ENCODE measurements at regions not wholly inside any gene's neighbourhood (a gene's known extent, or its start where the extent isn't known, plus 50 kb on each side); places are given as distances from the start of the nearest gene placed in this dataset.

- POLR2A ChIA-PET (ENCODE audit: unreplicated experiment): no interaction called here
- no peak overlapping the region for H2BK120ac ChIP-seq (ENCODE audit: low read depth, low read length)
- dilution Hi-C loops (cut with HindIII; ENCODE audit: low sequenced_read_pairs, unreplicated experiment): no loop called here
- no peak overlapping the region for H2BK20ac ChIP-seq (ENCODE audit: low read depth, low read length)
- no peak overlapping the region for H3K56ac ChIP-seq (ENCODE audit: extremely low read depth, insufficient read depth, low read length)
- H3K9me1 ChIP-seq (ENCODE audit: insufficient read depth, low read length): no peaks in the 10 kb centered on the region
- H4K20me1 ChIP-seq (ENCODE audit: insufficient read depth, low read length): no peaks in the 10 kb centered on the region
- H3K9ac ChIP-seq (ENCODE audit: low read depth, low read length): no peak overlapping the region
- BruUV-seq (replicated peaks): no TSS peak
- no peak overlapping the region for H3K4ac ChIP-seq (ENCODE audit: low read depth, low read length)
- H3K18ac ChIP-seq (ENCODE audit: low read depth, low read length): no peak overlapping the region
- H3K36me3 ChIP-seq (ENCODE audit: control insufficient read depth, insufficient read depth, low read length): no peaks in the 10 kb centered on the region
- 62% methylated on average over 2 of the region's 3 CpGs; no CpG with 5 or more reads in 1 of the 2 experiments for WGBS, 2 experiments (ENCODE audit: extremely low coverage in 2 of 2, insufficient read length in 1 of 2)
- H2AK5ac ChIP-seq (ENCODE audit: low read depth, low read length): no peak overlapping the region
- DNase-seq (no peak), ATAC-seq (ENCODE audit: low read depth) (no peak)
- H2BK5ac ChIP-seq (ENCODE audit: low read depth, low read length, poor library complexity, severe bottlenecking): no peak overlapping the region
- H4K5ac ChIP-seq (ENCODE audit: low read depth, low read length): no peak overlapping the region
- H3K14ac ChIP-seq (replicated peaks; ENCODE audit: low read depth, low read length): no peak overlapping the region
- H3K9me3 ChIP-seq (ENCODE audit: control insufficient read depth, insufficient read depth, low read length): no peaks in the 10 kb centered on the region
- H3K27ac ChIP-seq (ENCODE audit: insufficient read depth, low read length): no peak overlapping the region
- in situ Hi-C loops (cut with MboI; ENCODE audit: low sequenced_read_pairs): no loop called here
- no peak overlapping the region for H3K4me3 ChIP-seq (ENCODE audit: insufficient read depth, low read depth, low read length)
- no peak overlapping the region for H2AK9ac ChIP-seq (replicated peaks; ENCODE audit: low read depth, low read length, poor library complexity)
- H3K4me2 ChIP-seq (ENCODE audit: low read depth, low read length): no peak overlapping the region
- TF ChIP-seq FOS (IDR thresholded peaks at IDR 0.05; ENCODE audit: low read depth, low read length) (no peak), CEBPB (IDR thresholded peaks at IDR 0.05; ENCODE audit: low read depth, low read length) (no peak), CHD1 (IDR thresholded peaks at IDR 0.05; ENCODE audit: low read depth, low read length) (no peak), RFX5 (IDR thresholded peaks at IDR 0.05; ENCODE audit: low read depth, low read length) (no peak), MAFK (IDR thresholded peaks at IDR 0.05; ENCODE audit: low read depth, low read length) (no peak), BHLHE40 (IDR thresholded peaks at IDR 0.05; ENCODE audit: low read depth, low read length) (no peak), SMC3 (IDR thresholded peaks at IDR 0.05; ENCODE audit: low read depth, low read length) (no peak), MAZ (IDR thresholded peaks at IDR 0.05; ENCODE audit: borderline replicate concordance, low read depth, low read length) (no peak), NFE2L2 (IDR thresholded peaks at IDR 0.05; ENCODE audit: low read depth, low read length) (no peak), POLR2A (IDR thresholded peaks at IDR 0.05; ENCODE audit: low read depth, low read length) (no peak), RCOR1 (IDR thresholded peaks at IDR 0.05; ENCODE audit: insufficient replicate concordance, low read length) (no peak), CTCF (conservative IDR thresholded peaks at IDR 0.05; ENCODE audit: low read depth, low read length) (no peak), USF2 (IDR thresholded peaks at IDR 0.05; ENCODE audit: low read depth, low read length) (no peak), RAD21 (IDR thresholded peaks at IDR 0.05; ENCODE audit: low read length) (no peak), ELK1 (IDR thresholded peaks at IDR 0.05; ENCODE audit: borderline replicate concordance, low read depth, low read length) (no peak), MXI1 (IDR thresholded peaks at IDR 0.05; ENCODE audit: borderline replicate concordance, low read depth, low read length) (no peak)
- H3K23ac ChIP-seq (ENCODE audit: low read depth, low read length): no peak overlapping the region
- H3K4me1 ChIP-seq (ENCODE audit: control insufficient read depth, insufficient read depth, low read length): no peaks in the 10 kb centered on the region
- H4K91ac ChIP-seq (ENCODE audit: insufficient read depth, low read depth, low read length): no peak overlapping the region
- intact Hi-C loops (cut with micrococcal nuclease): no loop called here
- H4K8ac ChIP-seq (ENCODE audit: low read depth in 2 of 2, low read length in 2 of 2): no peak overlapping the region
- H2AFZ ChIP-seq (replicated peaks; ENCODE audit: low read length, poor library complexity): no peak overlapping the region
- no peaks in the 10 kb centered on the region for H3K79me1 ChIP-seq (ENCODE audit: low read depth in 1 of 2, low read length in 2 of 2)
- H2BK15ac ChIP-seq (ENCODE audit: low read depth, low read length): no peak overlapping the region
- CTCF ChIA-PET: no interaction called here
- H3K27me3 ChIP-seq (ENCODE audit: control insufficient read depth, insufficient read depth, low read length): peaks cover 9% of the 10 kb centered on the region
Measured at GRCh38 chr3:31230425-31231223, 302.1 kb upstream of the STT3B start.

Data from IMR-90 (cell line).